HepG2 (cell line): ENCODE measurements at regions not wholly inside any gene's neighbourhood (a gene's known extent, or its start where the extent isn't known, plus 50 kb on each side); places are given as distances from the start of the nearest gene placed in this dataset.
"Not testable (repeated sequence)": the region's sequence is repeated elsewhere in the genome, so short reads cannot be mapped to it uniquely, and the experiment has no call there.

ENCODE experiments used
- ATF1 ChIP-seq: IDR thresholded peaks from 2 replicates; pipeline ENCODE4 v1.6.1; 2016; ENCODE audit warnings: mild to moderate bottlenecking, control low read depth
- CREB1 ChIP-seq, 2 experiments: fragments of 450-650 bp in 1 of 2; IDR thresholded peaks; 2 replicates each; pipeline ENCODE4 v1.6.1; 2016 to 2017; ENCODE audit warnings: control low read depth in 1 of 2, mild to moderate bottlenecking in 1 of 2, missing compliant biosample characterization in 1 of 2, missing genetic modification characterization in 1 of 2
- HMGA1 ChIP-seq: sonication (generic); formaldehyde crosslinking; conservative IDR thresholded peaks from 2 replicates; pipeline ENCODE4 v1.4.0; 2020; ENCODE audit warnings: missing genetic modification reagents
- IKZF1 ChIP-seq: fragments of 450-650 bp; IDR thresholded peaks from 2 replicates; pipeline ENCODE4 v1.7.1; 2016
- TBP ChIP-seq: sonication (generic); formaldehyde crosslinking; IDR thresholded peaks from 2 replicates; pipeline ENCODE4 v1.5.0; 2020; ENCODE audit warnings: missing genetic modification reagents
- ZBTB3 ChIP-seq: sonication (generic); formaldehyde crosslinking; IDR thresholded peaks from 2 replicates; pipeline ENCODE4 v1.4.0; 2020; ENCODE audit warnings: low read depth, mild to moderate bottlenecking, moderate library complexity, missing genetic modification reagents, borderline replicate concordance
- ZFX ChIP-seq: sonication (generic); formaldehyde crosslinking; IDR thresholded peaks from 2 replicates; pipeline ENCODE4 v1.4.0; 2020; ENCODE audit warnings: mild to moderate bottlenecking, low read depth, missing genetic modification reagents, moderate library complexity
- ZNF24 ChIP-seq: fragments of 450-650 bp; IDR thresholded peaks from 2 replicates; pipeline ENCODE4 v1.6.1; 2017; ENCODE audit warnings: antibody characterized with exemption, mild to moderate bottlenecking
- TF ChIP-seq, protein P1 (sequence below): sonication (generic); formaldehyde crosslinking; IDR thresholded peaks from 2 replicates; pipeline ENCODE4 v1.5.0; 2020; ENCODE audit warnings: mild to moderate bottlenecking, missing genetic modification reagents, moderate library complexity

DNA sequence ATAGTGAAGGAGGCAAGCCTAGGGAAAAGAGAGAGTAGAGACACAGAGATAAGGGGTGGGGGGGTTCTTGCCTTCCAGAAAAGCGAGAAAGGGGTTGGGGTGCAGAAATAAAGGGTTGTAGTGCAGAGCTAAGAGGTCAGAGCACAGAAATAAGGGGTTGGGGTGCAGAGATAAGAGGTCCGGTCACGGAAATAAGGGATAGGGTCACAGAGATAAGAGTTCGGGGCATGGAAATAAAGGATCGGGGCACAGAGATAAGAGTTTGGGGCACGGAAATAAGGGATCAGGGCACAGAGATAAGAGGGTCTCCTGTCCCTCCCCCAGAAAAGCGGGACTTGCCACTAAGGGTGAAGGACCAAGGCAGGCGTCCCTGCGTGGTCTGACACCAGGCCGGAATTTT is 222.0 kb downstream of the OTOP1 start:
- TF ChIP-seq, protein P1, sequence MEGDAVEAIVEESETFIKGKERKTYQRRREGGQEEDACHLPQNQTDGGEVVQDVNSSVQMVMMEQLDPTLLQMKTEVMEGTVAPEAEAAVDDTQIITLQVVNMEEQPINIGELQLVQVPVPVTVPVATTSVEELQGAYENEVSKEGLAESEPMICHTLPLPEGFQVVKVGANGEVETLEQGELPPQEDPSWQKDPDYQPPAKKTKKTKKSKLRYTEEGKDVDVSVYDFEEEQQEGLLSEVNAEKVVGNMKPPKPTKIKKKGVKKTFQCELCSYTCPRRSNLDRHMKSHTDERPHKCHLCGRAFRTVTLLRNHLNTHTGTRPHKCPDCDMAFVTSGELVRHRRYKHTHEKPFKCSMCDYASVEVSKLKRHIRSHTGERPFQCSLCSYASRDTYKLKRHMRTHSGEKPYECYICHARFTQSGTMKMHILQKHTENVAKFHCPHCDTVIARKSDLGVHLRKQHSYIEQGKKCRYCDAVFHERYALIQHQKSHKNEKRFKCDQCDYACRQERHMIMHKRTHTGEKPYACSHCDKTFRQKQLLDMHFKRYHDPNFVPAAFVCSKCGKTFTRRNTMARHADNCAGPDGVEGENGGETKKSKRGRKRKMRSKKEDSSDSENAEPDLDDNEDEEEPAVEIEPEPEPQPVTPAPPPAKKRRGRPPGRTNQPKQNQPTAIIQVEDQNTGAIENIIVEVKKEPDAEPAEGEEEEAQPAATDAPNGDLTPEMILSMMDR (CRISPR knock-in tag) = not testable (repeated sequence)
- TF ChIP-seq ATF1 (CRISPR knock-in tag); HMGA1 (CRISPR knock-in tag); ZFX (CRISPR knock-in tag); CREB1 (IDR thresholded peaks at IDR 0.05); CREB1 (CRISPR knock-in tag; IDR thresholded peaks at IDR 0.05); ZNF24; ZBTB3 (CRISPR knock-in tag); TBP; IKZF1: not testable (repeated sequence)
